Astrocyte (in vitro differentiated cells and primary cell): ENCODE measurements at regions not wholly inside any gene's neighbourhood (a gene's known extent, or its start where the extent isn't known, plus 50 kb on each side); places are given as distances from the start of the nearest gene placed in this dataset.

Source experiments
- EZH2 ChIP-seq: IDR thresholded peaks from 2 replicates; pipeline ENCODE4 v1.6.1; 2012; ENCODE audit warnings: mild to moderate bottlenecking, low read length, inconsistent platforms; ENCODE audit not compliant: insufficient read depth
- TF ChIP-seq, protein P1 (sequence below): IDR thresholded peaks from 2 replicates; pipeline ENCODE4 v1.5.1; 2011; ENCODE audit warnings: low read depth, mild to moderate bottlenecking, inconsistent platforms, low read length, moderate library complexity; ENCODE audit not compliant: insufficient read depth

- TF ChIP-seq, protein P1, sequence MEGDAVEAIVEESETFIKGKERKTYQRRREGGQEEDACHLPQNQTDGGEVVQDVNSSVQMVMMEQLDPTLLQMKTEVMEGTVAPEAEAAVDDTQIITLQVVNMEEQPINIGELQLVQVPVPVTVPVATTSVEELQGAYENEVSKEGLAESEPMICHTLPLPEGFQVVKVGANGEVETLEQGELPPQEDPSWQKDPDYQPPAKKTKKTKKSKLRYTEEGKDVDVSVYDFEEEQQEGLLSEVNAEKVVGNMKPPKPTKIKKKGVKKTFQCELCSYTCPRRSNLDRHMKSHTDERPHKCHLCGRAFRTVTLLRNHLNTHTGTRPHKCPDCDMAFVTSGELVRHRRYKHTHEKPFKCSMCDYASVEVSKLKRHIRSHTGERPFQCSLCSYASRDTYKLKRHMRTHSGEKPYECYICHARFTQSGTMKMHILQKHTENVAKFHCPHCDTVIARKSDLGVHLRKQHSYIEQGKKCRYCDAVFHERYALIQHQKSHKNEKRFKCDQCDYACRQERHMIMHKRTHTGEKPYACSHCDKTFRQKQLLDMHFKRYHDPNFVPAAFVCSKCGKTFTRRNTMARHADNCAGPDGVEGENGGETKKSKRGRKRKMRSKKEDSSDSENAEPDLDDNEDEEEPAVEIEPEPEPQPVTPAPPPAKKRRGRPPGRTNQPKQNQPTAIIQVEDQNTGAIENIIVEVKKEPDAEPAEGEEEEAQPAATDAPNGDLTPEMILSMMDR: no peak
- TF ChIP-seq EZH2: no peak
Observed at GRCh38 chr12:31210541-31210940, 115.4 kb downstream of the SINHCAF start.
